ENCODE measurements at regions not wholly inside any gene's neighbourhood (a gene's known extent, or its start where the extent isn't known, plus 50 kb on each side); places are given as distances from the start of the nearest gene placed in this dataset.

- TF ChIP-seq CTCF (IDR thresholded peaks at IDR 0.05; ENCODE audit: low read length) (no peak), EZH2 (optimal IDR thresholded peaks at IDR 0.05; ENCODE audit: low read depth, low read length) (no peak)
Observed at GRCh38 chr1:218516526-218516925, 171.4 kb downstream of the TGFB2 start.

All from MM.1S (cell line).